NCI-H446 (cell line): ENCODE measurements at regions not wholly inside any gene's neighbourhood (a gene's known extent, or its start where the extent isn't known, plus 50 kb on each side); places are given as distances from the start of the nearest gene placed in this dataset.
A peak's percentile ranks its signal among the peaks of the same experiment; 100 is the strongest.
"Not testable (repeated sequence)": the region's sequence is repeated elsewhere in the genome, so short reads cannot be mapped to it uniquely, and the experiment has no call there.

Experiments
- DNase-seq, 2 experiments: peaks; one replicate each; lab custom pipeline; 2025; lab: John Stamatoyannopoulos, UW

GRCh38 chr5:63211448-63212132 is 633.0 kb downstream of the LRRC70 start:
- peak in 1 of 2 experiments; percentile 69 for DNase-seq

- DNase-seq = no peak
These were observed 627.4 kb downstream of the LRRC70 start for GRCh38 chr5:63205976-63206375.

GRCh38 chr5:63201738-63202137 is 623.1 kb downstream of the LRRC70 start:
- DNase-seq = no peak

- DNase-seq = no peak
These were observed 615.5 kb downstream of the LRRC70 start for GRCh38 chr5:63194126-63194525.

- DNase-seq = not testable (repeated sequence)
These were observed 601.6 kb downstream of the LRRC70 start for GRCh38 chr5:63180190-63180589.

GRCh38 chr5:63175850-63176249 is 597.2 kb downstream of the LRRC70 start:
- peak in 1 of 2 experiments; percentile 34 for DNase-seq

- no peak for DNase-seq
These were observed 591.9 kb downstream of the LRRC70 start for GRCh38 chr5:63170486-63170885.

GRCh38 chr5:63164838-63165535 is 586.4 kb downstream of the LRRC70 start:
- DNase-seq = no peak

GRCh38 chr5:63164339-63164738 is 585.7 kb downstream of the LRRC70 start:
- DNase-seq = no peak

GRCh38 chr5:63155310-63155631 is 576.7 kb downstream of the LRRC70 start:
- no peak for DNase-seq

- DNase-seq = no peak
These were observed 576.1 kb downstream of the LRRC70 start for GRCh38 chr5:63154476-63155309.

GRCh38 chr5:63152871-63153270 is 574.3 kb downstream of the LRRC70 start:
- DNase-seq = no peak

GRCh38 chr5:63145167-63145566 is 566.5 kb downstream of the LRRC70 start:
- DNase-seq = peak in 1 of 2 experiments; percentile 65

- no peak for DNase-seq
These were observed 563.0 kb downstream of the LRRC70 start for GRCh38 chr5:63141591-63141990.

GRCh38 chr5:63135291-63135690 is 556.7 kb downstream of the LRRC70 start:
- no peak for DNase-seq

GRCh38 chr5:63131626-63132285 is 553.1 kb downstream of the LRRC70 start:
- no peak for DNase-seq

- peak in 1 of 2 experiments; percentile 27 for DNase-seq
These were observed 550.1 kb downstream of the LRRC70 start for GRCh38 chr5:63128761-63129160.

- no peak for DNase-seq
These were observed 549.4 kb downstream of the LRRC70 start for GRCh38 chr5:63128018-63128417.

- no peak for DNase-seq
These were observed 548.4 kb downstream of the LRRC70 start for GRCh38 chr5:63127054-63127453.

GRCh38 chr5:63125862-63126261 is 547.2 kb downstream of the LRRC70 start:
- DNase-seq = peak; percentile 28 to 69

GRCh38 chr5:63125392-63125791 is 546.8 kb downstream of the LRRC70 start:
- DNase-seq = no peak

- no peak for DNase-seq
These were observed 545.6 kb downstream of the LRRC70 start for GRCh38 chr5:63124266-63124665.
